Chondrocyte (in vitro differentiated cells): ENCODE measurements at regions not wholly inside any gene's neighbourhood (a gene's known extent, or its start where the extent isn't known, plus 50 kb on each side); places are given as distances from the start of the nearest gene placed in this dataset.
"Not testable (repeated sequence)": the region's sequence is repeated elsewhere in the genome, so short reads cannot be mapped to it uniquely, and the experiment has no call there.

Source experiments
- DNase-seq: peaks from one replicate; pipeline ENCODE4 v3.0.0; 2021; ENCODE audit warnings: mixed read lengths, low spot score
- H3K27ac Mint-ChIP-seq: one replicate; pipeline ENCODE4 v1.8.0; 2021; ENCODE audit warnings: mild to moderate bottlenecking, moderate library complexity, mixed read lengths; ENCODE audit not compliant: unreplicated experiment
- H3K27me3 Mint-ChIP-seq: 2 replicates; pipeline ENCODE4 v1.8.0; 2021; ENCODE audit warnings: low read depth, mixed read lengths
- H3K36me3 Mint-ChIP-seq: 2 replicates; pipeline ENCODE4 v1.8.0; 2021; ENCODE audit warnings: low read depth, mixed read lengths
- H3K4me1 Mint-ChIP-seq: 2 replicates; pipeline ENCODE4 v1.8.0; 2021; ENCODE audit warnings: low read depth, mild to moderate bottlenecking, mixed read lengths
- H3K4me3 Mint-ChIP-seq: one replicate; pipeline ENCODE4 v1.8.0; 2021; ENCODE audit warnings: mild to moderate bottlenecking, moderate library complexity, mixed read lengths; ENCODE audit not compliant: unreplicated experiment
- H3K9me3 Mint-ChIP-seq: 2 replicates; pipeline ENCODE4 v1.8.0; 2021; ENCODE audit warnings: low read depth, mixed read lengths
- TF ChIP-seq, protein P1 (sequence below): fragments of 200-600 bp; sonication (generic); IDR thresholded peaks from 2 replicates; pipeline ENCODE4 v1.5.0; 2021; ENCODE audit warnings: antibody characterized with exemption, mild to moderate bottlenecking, moderate library complexity

GRCh38 chr4:3634894-3635820, 102.9 kb upstream of the LRPAP1 start:
- H3K36me3 Mint-ChIP-seq, result no peaks in the 10 kb centered on the region
- peaks cover 12% of the 10 kb centered on the region for H3K4me1 Mint-ChIP-seq
- H3K27ac Mint-ChIP-seq, result no peak overlapping the region
- H3K4me3 Mint-ChIP-seq, result no peak overlapping the region
- TF ChIP-seq, protein P1, sequence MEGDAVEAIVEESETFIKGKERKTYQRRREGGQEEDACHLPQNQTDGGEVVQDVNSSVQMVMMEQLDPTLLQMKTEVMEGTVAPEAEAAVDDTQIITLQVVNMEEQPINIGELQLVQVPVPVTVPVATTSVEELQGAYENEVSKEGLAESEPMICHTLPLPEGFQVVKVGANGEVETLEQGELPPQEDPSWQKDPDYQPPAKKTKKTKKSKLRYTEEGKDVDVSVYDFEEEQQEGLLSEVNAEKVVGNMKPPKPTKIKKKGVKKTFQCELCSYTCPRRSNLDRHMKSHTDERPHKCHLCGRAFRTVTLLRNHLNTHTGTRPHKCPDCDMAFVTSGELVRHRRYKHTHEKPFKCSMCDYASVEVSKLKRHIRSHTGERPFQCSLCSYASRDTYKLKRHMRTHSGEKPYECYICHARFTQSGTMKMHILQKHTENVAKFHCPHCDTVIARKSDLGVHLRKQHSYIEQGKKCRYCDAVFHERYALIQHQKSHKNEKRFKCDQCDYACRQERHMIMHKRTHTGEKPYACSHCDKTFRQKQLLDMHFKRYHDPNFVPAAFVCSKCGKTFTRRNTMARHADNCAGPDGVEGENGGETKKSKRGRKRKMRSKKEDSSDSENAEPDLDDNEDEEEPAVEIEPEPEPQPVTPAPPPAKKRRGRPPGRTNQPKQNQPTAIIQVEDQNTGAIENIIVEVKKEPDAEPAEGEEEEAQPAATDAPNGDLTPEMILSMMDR, result no peak
- DNase-seq, result peak; percentile 64
- H3K9me3 Mint-ChIP-seq, result peaks cover 3% of the 10 kb centered on the region
- H3K27me3 Mint-ChIP-seq, result peaks cover 10% of the 10 kb centered on the region

GRCh38 chr4:3634281-3634857, 102.1 kb upstream of the LRPAP1 start:
- TF ChIP-seq, protein P1, result no peak
- Mint-ChIP-seq H3K27ac (no peak overlapping the region), H3K9me3 (peaks cover 3% of the 10 kb centered on the region), H3K4me3 (no peak overlapping the region), H3K36me3 (no peaks in the 10 kb centered on the region), H3K4me1 (peaks cover 6% of the 10 kb centered on the region), H3K27me3 (peaks cover 8% of the 10 kb centered on the region)
- DNase-seq, result peak; percentile 73

- H3K4me3 Mint-ChIP-seq, H3K4me1 Mint-ChIP-seq, H3K27ac Mint-ChIP-seq, H3K36me3 Mint-ChIP-seq, H3K9me3 Mint-ChIP-seq: not testable (repeated sequence)
- peak; percentile 74 for DNase-seq
- peaks cover 14% of the 10 kb centered on the region for H3K27me3 Mint-ChIP-seq
These were observed 101.1 kb upstream of the LRPAP1 start for GRCh38 chr4:3633277-3633676.

DNA sequence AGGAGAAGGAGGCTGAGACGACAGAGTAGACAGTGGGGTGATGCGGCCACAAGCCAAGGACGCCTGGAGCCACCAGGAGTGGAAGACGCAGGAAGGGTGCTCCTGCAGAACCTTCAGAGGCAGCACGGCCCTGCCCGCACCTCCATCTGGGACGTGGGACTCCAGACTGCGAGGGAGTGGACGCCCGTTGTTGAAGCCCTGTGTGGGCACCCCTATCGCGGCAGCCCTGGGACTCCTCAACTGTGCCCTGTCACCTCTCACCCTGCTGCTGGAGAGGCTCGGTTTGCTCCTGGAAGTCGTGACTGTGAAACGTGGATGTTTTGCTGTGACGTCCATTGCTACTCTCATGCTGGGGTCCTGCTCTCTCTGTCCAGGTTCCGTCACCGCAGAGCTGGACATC, 100.6 kb upstream of the LRPAP1 start:
- H3K36me3 Mint-ChIP-seq, H3K4me3 Mint-ChIP-seq, H3K27ac Mint-ChIP-seq, H3K4me1 Mint-ChIP-seq, H3K9me3 Mint-ChIP-seq: not testable (repeated sequence)
- peaks cover 14% of the 10 kb centered on the region for H3K27me3 Mint-ChIP-seq
- peak; percentile 86 for DNase-seq

GRCh38 chr4:3631544-3632266, 99.5 kb upstream of the LRPAP1 start:
- not testable (repeated sequence) for H3K36me3 Mint-ChIP-seq, H3K27ac Mint-ChIP-seq, H3K4me3 Mint-ChIP-seq, H3K27me3 Mint-ChIP-seq, H3K9me3 Mint-ChIP-seq, H3K4me1 Mint-ChIP-seq
- peak; percentile 44 for DNase-seq

GRCh38 chr4:3630598-3631543, 98.6 kb upstream of the LRPAP1 start:
- TF ChIP-seq, protein P1, result no peak
- Mint-ChIP-seq H3K9me3 (peaks cover 3% of the 10 kb centered on the region), H3K27ac (no peak overlapping the region), H3K4me1 (peaks cover 6% of the 10 kb centered on the region), H3K4me3 (no peak overlapping the region), H3K36me3 (no peaks in the 10 kb centered on the region), H3K27me3 (peaks cover 9% of the 10 kb centered on the region)
- peak; percentile 74 for DNase-seq
